HG02884 (cell line): ENCODE measurements at regions not wholly inside any gene's neighbourhood (a gene's known extent, or its start where the extent isn't known, plus 50 kb on each side); places are given as distances from the start of the nearest gene placed in this dataset.
"Not testable (repeated sequence)": the region's sequence is repeated elsewhere in the genome, so short reads cannot be mapped to it uniquely, and the experiment has no call there.

Experiments used
- ATAC-seq: cut with Tn5 transposase; IDR thresholded peaks from one replicate; pipeline ENCODE4 v1.9.1; 2021; ENCODE audit warnings: mild to moderate bottlenecking, moderate library complexity; ENCODE audit not compliant: unreplicated experiment

DNA sequence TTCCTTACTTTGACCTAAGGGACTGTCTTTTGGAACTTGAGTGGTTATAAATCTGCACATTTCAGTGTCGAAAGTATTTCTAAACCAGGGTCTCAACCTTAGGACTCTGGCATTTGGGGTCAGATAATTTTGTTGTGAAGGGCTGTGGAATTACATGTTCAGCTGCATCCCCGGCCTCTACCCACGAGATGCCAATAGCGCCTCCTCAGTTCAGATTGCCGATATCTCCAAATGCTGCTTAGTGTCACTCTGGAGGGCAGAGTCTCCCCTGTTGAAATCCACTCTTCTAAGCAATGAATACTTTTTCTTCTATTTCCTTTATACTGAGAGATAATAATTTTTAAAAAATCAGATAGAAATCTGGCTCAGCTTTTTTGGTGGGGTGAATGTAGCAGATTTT lies 379.4 kb upstream of the RGS6 start:
- ATAC-seq, result no peak

GRCh38 chr14:71553779-71554178 lies 378.4 kb upstream of the RGS6 start:
- ATAC-seq, result no peak

DNA sequence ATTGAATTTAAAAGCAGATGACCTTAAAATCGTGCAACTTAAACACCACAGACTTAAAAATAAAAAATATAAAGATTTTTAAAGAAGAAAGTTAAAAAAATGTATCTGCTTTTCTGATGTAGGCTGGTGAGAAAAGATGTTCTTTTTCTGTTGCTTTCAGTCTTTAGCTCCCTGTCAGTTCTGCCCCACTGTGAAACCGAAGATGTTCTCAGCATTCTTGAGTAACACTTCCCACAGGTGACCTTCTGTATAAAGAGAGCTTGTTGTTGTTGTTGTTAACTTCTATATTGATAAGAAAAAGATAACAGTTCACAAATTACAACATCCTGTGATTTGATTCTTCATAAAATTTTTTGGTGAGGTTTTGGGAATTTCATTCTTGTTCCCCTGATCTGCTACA lies 377.9 kb upstream of the RGS6 start:
- no peak for ATAC-seq

- peak; percentile 17 for ATAC-seq
These were observed 377.1 kb upstream of the RGS6 start for GRCh38 chr14:71554959-71555612.

DNA sequence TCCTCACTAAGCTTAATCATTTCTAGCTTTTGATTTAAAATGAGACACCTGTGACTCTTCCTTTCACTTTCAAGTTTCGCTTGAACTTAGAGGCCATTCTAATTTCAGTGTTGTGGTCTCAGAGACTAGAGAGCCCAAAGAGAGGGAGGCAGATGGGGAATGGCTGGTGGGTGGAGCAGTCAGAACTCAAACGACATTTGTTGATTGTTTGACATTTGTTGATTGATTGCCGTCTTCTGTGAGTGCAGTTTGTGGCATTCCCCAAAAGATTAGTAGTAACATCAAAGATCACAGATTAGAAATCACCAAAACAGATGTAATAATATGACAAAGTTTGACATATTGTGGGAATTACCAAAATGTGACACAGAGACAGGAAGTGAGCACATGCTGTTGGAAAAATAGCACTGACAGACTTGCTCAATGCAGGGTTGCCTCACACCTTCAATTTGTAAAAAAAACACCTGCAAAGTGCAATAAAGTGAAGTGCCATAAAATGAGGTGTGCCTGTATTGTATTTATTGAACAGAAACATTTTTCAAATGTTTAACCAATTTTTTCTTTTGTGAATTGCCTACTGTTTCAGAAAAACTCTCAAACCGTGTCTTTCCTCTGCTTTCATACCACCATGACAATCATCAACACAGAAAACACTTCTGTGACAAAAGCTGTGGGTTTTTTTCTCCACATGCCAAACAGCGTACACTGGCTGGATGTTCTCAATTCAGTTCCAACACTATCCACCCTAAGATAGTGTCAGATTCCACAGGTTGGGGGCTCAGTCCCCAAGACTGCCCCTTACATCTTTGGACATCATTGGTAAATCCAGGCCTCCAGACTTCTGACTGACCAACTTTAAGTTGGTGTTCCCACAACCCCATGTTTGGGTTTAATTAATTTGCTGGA lies 376.3 kb upstream of the RGS6 start:
- ATAC-seq, result peak; percentile 91

DNA sequence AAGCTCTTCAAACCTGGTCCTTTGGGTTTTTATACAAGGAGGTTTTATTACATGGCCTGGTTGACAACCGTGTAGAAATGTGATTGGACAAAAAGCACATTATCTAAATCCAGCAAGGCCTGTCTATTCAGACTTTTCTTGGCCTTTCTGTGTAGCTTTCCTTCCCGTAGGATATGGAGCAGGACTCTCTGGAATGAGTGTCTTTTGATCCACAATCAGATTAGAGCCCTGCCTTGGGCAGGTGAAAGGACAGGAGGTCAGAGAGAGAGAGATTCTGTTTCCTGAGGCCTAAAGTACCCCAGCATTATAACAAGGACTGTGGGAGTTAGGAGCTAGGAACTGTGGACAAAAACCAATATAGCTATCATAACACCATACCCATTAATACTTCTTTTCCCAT lies 375.5 kb upstream of the RGS6 start:
- no peak for ATAC-seq

- no peak for ATAC-seq
These were observed 374.9 kb upstream of the RGS6 start for GRCh38 chr14:71557351-71557750.

- ATAC-seq, result not testable (repeated sequence)
These were observed 373.3 kb upstream of the RGS6 start for GRCh38 chr14:71558943-71559342.

- no peak for ATAC-seq
These were observed 371.5 kb upstream of the RGS6 start for GRCh38 chr14:71560751-71561150.

GRCh38 chr14:71563492-71564153 lies 368.6 kb upstream of the RGS6 start:
- ATAC-seq, result no peak

- no peak for ATAC-seq
These were observed 366.0 kb upstream of the RGS6 start for GRCh38 chr14:71566276-71566675.

GRCh38 chr14:71567499-71568133 lies 364.6 kb upstream of the RGS6 start:
- ATAC-seq, result not testable (repeated sequence)

- no peak for ATAC-seq
These were observed 357.3 kb upstream of the RGS6 start for GRCh38 chr14:71574976-71575375.

DNA sequence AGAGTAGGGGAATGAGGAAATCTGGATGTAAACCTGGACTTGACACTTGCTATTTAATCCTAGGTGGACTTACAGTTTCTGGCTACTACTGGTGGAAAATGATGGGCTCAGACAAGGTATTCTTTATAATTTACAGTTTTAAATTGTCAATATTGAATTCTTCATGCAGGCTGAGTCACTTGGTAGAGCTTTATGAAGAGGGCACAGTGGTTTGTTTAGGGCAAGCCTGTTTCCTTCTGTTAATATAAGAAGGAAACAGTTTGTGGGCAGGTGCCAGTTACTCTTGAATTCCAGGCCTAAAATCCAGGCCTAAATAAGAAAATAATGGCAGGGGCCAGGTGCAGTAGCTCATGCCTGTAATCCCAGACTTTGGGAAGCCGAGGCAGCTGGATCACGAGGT lies 355.8 kb upstream of the RGS6 start:
- no peak for ATAC-seq

DNA sequence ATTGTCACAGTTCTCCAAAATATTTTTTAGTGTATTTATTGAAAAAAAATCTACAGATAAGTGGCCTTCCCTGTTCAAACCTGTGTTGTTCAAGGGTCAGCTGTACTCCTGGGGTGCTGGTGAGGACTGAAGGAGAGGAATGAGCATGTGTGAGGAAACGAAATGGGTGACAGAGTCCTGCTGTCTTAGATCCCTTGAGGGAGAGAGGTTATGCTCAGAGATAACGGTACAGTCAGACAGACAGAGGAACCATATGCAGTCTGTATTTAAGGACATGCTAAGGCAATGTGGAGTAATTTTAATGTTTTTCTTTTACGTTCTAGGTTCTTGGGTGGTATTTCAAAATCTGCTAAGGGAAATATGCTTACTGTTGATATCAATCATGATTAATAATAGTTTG lies 352.9 kb upstream of the RGS6 start:
- ATAC-seq, result no peak

DNA sequence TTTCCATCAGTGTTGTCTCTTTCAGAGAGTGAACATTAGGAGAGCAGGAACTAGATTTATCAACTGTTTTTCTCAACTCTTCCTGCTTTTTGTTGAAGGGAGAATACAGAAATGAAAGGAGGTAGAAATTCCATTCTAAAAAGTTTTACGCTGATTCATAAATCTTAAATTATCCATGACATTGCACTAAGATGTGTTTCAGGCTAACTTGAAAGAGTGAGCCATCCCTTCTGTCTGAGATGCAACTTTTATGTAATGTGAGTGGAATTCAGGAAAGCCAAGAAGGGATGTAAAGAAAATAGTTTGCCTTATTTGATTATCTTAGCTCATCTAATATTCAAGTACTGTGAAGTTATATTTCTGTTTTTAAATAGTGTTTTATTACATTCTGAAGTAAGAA lies 349.5 kb upstream of the RGS6 start:
- no peak for ATAC-seq

GRCh38 chr14:71583194-71583593 lies 349.0 kb upstream of the RGS6 start:
- no peak for ATAC-seq

DNA sequence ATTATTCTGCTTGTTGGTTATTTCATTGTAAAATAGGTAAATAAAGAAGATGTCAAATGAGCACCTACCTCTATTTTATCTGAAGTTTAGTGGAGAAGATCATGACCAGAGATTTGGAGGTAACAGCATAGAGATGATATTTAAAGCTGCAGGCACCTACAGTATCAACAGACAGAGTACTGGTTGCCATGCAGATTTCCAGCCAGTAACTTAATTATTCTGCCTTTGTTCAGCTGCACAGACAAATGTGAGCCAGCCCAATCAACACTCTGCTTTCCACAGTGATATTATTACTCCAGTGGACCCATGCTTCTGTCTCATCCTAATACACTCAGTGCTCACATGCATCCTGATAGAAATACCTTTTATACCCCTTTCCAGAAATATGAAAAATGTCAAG lies 348.5 kb upstream of the RGS6 start:
- no peak for ATAC-seq

- ATAC-seq, result no peak
These were observed 346.9 kb upstream of the RGS6 start for GRCh38 chr14:71585361-71585760.

DNA sequence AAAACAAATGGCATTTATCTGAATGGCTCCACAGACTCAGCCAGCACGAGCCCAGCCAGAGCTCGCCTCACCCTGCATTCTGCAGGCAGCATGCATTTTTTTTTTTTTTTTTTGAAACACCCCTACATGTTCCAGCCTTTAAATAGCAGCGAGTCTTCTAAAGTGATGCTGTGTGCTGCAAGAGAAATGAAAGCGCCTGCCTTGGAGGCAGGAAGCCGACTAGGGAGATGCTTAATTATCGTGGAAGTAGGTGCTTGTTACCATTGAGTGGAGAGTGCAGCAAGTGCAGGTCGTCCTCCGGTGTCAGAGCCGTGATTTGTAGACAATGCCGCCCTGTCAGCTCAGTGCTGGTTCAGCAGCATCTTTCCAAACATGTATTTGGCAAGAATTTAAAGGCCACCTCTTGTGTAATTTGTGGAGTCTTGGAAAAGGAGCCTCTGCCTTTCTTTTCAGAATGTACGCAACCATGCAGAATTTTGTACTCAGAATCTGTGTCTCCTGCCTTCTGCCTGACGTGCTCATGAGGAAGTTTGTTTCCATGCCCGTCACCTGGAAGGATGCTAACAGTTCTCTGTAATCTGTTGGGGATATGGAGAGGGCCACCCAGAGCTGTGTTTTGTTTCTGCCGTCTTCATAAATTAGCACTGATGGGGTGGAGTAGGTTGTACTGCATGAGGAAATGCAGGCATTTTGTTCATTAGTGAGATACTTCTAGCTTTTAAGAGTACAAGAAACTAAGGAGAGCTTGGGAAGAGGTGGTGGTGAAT lies 345.9 kb upstream of the RGS6 start:
- no peak for ATAC-seq

- no peak for ATAC-seq
These were observed 344.2 kb upstream of the RGS6 start for GRCh38 chr14:71588028-71588427.
